ENCODE measurements at regions not wholly inside any gene's neighbourhood (a gene's known extent, or its start where the extent isn't known, plus 50 kb on each side); places are given as distances from the start of the nearest gene placed in this dataset.

DNA sequence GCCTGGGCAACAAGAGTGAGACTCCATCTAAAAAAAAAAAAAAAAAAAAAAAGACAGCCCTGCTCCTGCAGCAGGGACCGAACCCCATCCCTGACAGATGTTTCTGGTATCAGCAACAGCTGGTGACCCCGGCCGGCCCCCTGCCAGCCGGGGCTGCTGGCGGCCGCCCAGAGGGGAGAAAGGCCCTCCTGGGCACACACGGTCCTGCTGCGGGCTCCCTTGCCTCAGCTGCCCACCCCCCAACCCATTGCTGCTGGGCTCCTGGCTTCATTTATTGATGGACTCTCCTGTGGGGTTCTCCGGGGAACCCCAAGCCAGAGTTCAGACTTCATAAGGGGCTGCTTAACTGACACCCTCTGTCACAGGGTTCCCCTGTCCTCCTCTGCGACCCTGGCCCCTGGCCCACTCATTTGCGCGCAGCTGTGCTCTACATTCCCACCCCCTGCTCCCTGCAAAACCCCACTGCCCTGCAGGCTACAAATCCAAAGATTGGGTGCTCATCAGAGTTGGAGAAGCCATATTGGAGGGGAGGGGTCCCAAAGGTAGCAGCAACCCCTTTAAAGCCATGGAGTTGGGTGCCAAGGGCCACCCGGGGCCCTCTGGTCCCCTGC is 103.6 kb upstream of the RTL1 start:
- H3K4me2 ChIP-seq (ENCODE audit: low read depth, low read length): no peak overlapping the region
- DNase-seq: no peak
- no peak overlapping the region for H3K4me3 ChIP-seq (ENCODE audit: low read length)
- no peaks in the 10 kb centered on the region for H3K79me2 ChIP-seq (ENCODE audit: low read length)
- no peaks in the 10 kb centered on the region for H4K20me1 ChIP-seq (ENCODE audit: insufficient read depth, low read length)
- H3K27me3 ChIP-seq (replicated peaks; ENCODE audit: insufficient read depth, low read length): peaks cover 3% of the 10 kb centered on the region; the same call in 1 of the 2 replicates
- no peaks in the 10 kb centered on the region for H3K36me3 ChIP-seq (replicated peaks; ENCODE audit: insufficient read depth, low read length)
- no peaks in the 10 kb centered on the region for H3F3A ChIP-seq (ENCODE audit: insufficient read depth, low read length)
- no peak overlapping the region for H3K9ac ChIP-seq (ENCODE audit: low read length)
- no peak overlapping the region for H3K27ac ChIP-seq (ENCODE audit: low read length)
- H3K9me2 ChIP-seq (replicated peaks; ENCODE audit: insufficient read depth, low read length): no peaks in the 10 kb centered on the region
- no peak overlapping the region for H2AFZ ChIP-seq (ENCODE audit: low read length)
- TF ChIP-seq EZH2phosphoT487 (IDR thresholded peaks at IDR 0.05; ENCODE audit: low read length): no peak
- no peak for TF ChIP-seq EZH2 (optimal IDR thresholded peaks at IDR 0.05; ENCODE audit: low read depth, low read length)
- TF ChIP-seq CTCF (IDR thresholded peaks at IDR 0.05; ENCODE audit: low read length): no peak
- no peaks in the 10 kb centered on the region for H3K9me3 ChIP-seq (replicated peaks; ENCODE audit: insufficient read depth, low read length)
- H3K4me1 ChIP-seq (ENCODE audit: low read length): peaks cover 11% of the 10 kb centered on the region

DNA sequence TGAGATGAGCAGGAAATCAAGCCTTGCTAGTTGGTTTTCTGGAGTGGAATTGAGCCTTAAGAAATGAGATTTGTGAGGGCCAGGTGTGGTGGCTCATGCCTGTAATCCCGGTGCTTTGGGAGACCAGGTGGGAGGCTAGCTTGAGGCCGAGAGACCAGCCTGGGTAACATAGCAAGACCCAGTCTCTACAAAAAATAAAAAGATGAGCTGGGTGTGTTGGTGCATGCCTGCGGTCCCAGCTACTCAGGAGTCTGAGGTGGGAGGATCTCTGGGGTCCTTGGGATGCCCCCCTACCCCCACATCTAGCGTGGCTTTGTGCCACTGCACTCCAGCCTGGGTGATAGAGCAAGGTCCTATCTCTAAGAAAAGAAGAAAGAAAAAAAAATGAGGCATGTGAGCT is 104.2 kb upstream of the RTL1 start:
- H3K36me3 ChIP-seq (replicated peaks; ENCODE audit: insufficient read depth, low read length): no peaks in the 10 kb centered on the region
- H3K9me2 ChIP-seq (replicated peaks; ENCODE audit: insufficient read depth, low read length): no peaks in the 10 kb centered on the region
- H3K27ac ChIP-seq (ENCODE audit: low read length): no peak overlapping the region
- H3K27me3 ChIP-seq (replicated peaks; ENCODE audit: insufficient read depth, low read length): peaks cover 5% of the 10 kb centered on the region; the same call in 1 of the 2 replicates
- H3K9me3 ChIP-seq (replicated peaks; ENCODE audit: insufficient read depth, low read length): no peaks in the 10 kb centered on the region
- no peak overlapping the region for H3K9ac ChIP-seq (ENCODE audit: low read length)
- H3K79me2 ChIP-seq (ENCODE audit: low read length): no peaks in the 10 kb centered on the region
- no peak overlapping the region for H3K4me3 ChIP-seq (ENCODE audit: low read length)
- H3F3A ChIP-seq (ENCODE audit: insufficient read depth, low read length): no peaks in the 10 kb centered on the region
- TF ChIP-seq EZH2 (optimal IDR thresholded peaks at IDR 0.05; ENCODE audit: low read depth, low read length): no peak
- no peak for TF ChIP-seq EZH2phosphoT487 (IDR thresholded peaks at IDR 0.05; ENCODE audit: low read length)
- TF ChIP-seq CTCF (IDR thresholded peaks at IDR 0.05; ENCODE audit: low read length): no peak
- no peak overlapping the region for H2AFZ ChIP-seq (ENCODE audit: low read length)
- peaks cover 11% of the 10 kb centered on the region for H3K4me1 ChIP-seq (ENCODE audit: low read length)
- H3K4me2 ChIP-seq (ENCODE audit: low read depth, low read length): no peak overlapping the region
- DNase-seq: no peak
- H4K20me1 ChIP-seq (ENCODE audit: insufficient read depth, low read length): no peaks in the 10 kb centered on the region

GRCh38 chr14:101008196-101008595 is 104.7 kb upstream of the RTL1 start:
- H3F3A ChIP-seq (ENCODE audit: insufficient read depth, low read length): no peaks in the 10 kb centered on the region
- H3K9me3 ChIP-seq (replicated peaks; ENCODE audit: insufficient read depth, low read length): no peaks in the 10 kb centered on the region
- H3K79me2 ChIP-seq (ENCODE audit: low read length): no peaks in the 10 kb centered on the region
- H3K9ac ChIP-seq (ENCODE audit: low read length): no peak overlapping the region
- DNase-seq: no peak
- H3K4me3 ChIP-seq (ENCODE audit: low read length): no peak overlapping the region
- H3K27ac ChIP-seq (ENCODE audit: low read length): no peak overlapping the region
- no peaks in the 10 kb centered on the region for H3K9me2 ChIP-seq (replicated peaks; ENCODE audit: insufficient read depth, low read length)
- H3K4me2 ChIP-seq (ENCODE audit: low read depth, low read length): no peak overlapping the region
- H2AFZ ChIP-seq (ENCODE audit: low read length): no peak overlapping the region
- TF ChIP-seq EZH2phosphoT487 (IDR thresholded peaks at IDR 0.05; ENCODE audit: low read length) (no peak), CTCF (IDR thresholded peaks at IDR 0.05; ENCODE audit: low read length) (no peak), EZH2 (optimal IDR thresholded peaks at IDR 0.05; ENCODE audit: low read depth, low read length) (no peak)
- no peaks in the 10 kb centered on the region for H4K20me1 ChIP-seq (ENCODE audit: insufficient read depth, low read length)
- H3K36me3 ChIP-seq (replicated peaks; ENCODE audit: insufficient read depth, low read length): no peaks in the 10 kb centered on the region
- peaks cover 5% of the 10 kb centered on the region; the same call in 1 of the 2 replicates for H3K27me3 ChIP-seq (replicated peaks; ENCODE audit: insufficient read depth, low read length)
- H3K4me1 ChIP-seq (ENCODE audit: low read length): peaks cover 11% of the 10 kb centered on the region

All from MM.1S (cell line).